ENCODE measurements at regions not wholly inside any gene's neighbourhood (a gene's known extent, or its start where the extent isn't known, plus 50 kb on each side); places are given as distances from the start of the nearest gene placed in this dataset.

GRCh38 chr10:44673245-44673983 is 237.7 kb upstream of the TMEM72 start:
- TF ChIP-seq CTCF (IDR thresholded peaks at IDR 0.05) = no peak

- no peak for TF ChIP-seq CTCF (IDR thresholded peaks at IDR 0.05)
Measured at GRCh38 chr10:44674536-44675386, 236.4 kb upstream of the TMEM72 start.

GRCh38 chr10:44675387-44675874 is 235.7 kb upstream of the TMEM72 start:
- no peak for TF ChIP-seq CTCF (IDR thresholded peaks at IDR 0.05)

GRCh38 chr10:44680764-44681163 is 230.4 kb upstream of the TMEM72 start:
- TF ChIP-seq CTCF (IDR thresholded peaks at IDR 0.05) = no peak

- no peak for TF ChIP-seq CTCF (IDR thresholded peaks at IDR 0.05)
Measured at GRCh38 chr10:44682507-44682906, 228.6 kb upstream of the TMEM72 start.

- TF ChIP-seq CTCF (IDR thresholded peaks at IDR 0.05) = no peak
Measured at GRCh38 chr10:44684661-44685060, 226.5 kb upstream of the TMEM72 start.

GRCh38 chr10:44685220-44685619 is 225.9 kb upstream of the TMEM72 start:
- TF ChIP-seq CTCF (IDR thresholded peaks at IDR 0.05) = no peak

All from LNCAP (cell line).